RWPE2 (cell line): ENCODE measurements at regions not wholly inside any gene's neighbourhood (a gene's known extent, or its start where the extent isn't known, plus 50 kb on each side); places are given as distances from the start of the nearest gene placed in this dataset.

Experiments used
- ATAC-seq: fragments of 200-7000 bp; cut with Tn5 transposase; 3 replicates; pipeline ENCODE4 v1.9.1; 2021; ENCODE audit warnings: low read depth
- DNase-seq: peaks from one replicate; pipeline ENCODE4 v3.0.0-alpha.2; 2020; ENCODE audit warnings: low spot score
- H3K27ac ChIP-seq: fragments of 450-650 bp; 2 replicates; pipeline ENCODE4 v1.5.1; 2017; ENCODE audit warnings: mild to moderate bottlenecking; ENCODE audit not compliant: poor library complexity, severe bottlenecking
- H3K27me3 ChIP-seq: fragments of 250-450 bp; sonication (Bioruptor Pico); 2 replicates; pipeline ENCODE4 v1.5.1; 2021; ENCODE audit warnings: mild to moderate bottlenecking, moderate library complexity; ENCODE audit not compliant: insufficient read depth, poor library complexity, severe bottlenecking
- H3K36me3 ChIP-seq: fragments of 250-450 bp; sonication (Bioruptor Pico); 2 replicates; pipeline ENCODE4 v1.5.1; 2020; ENCODE audit warnings: low read depth, mild to moderate bottlenecking, moderate library complexity
- H3K4me1 ChIP-seq: fragments of 250-450 bp; sonication (Bioruptor Pico); 2 replicates; pipeline ENCODE4 v1.5.1; 2021; ENCODE audit warnings: mild to moderate bottlenecking, moderate library complexity; ENCODE audit not compliant: insufficient read depth, poor library complexity, severe bottlenecking
- H3K4me3 ChIP-seq: fragments of 250-450 bp; sonication (Bioruptor Pico); 2 replicates; pipeline ENCODE4 v1.5.1; 2021; ENCODE audit warnings: mild to moderate bottlenecking, moderate library complexity; ENCODE audit not compliant: severe bottlenecking
- H3K9me3 ChIP-seq: fragments of 250-450 bp; sonication (Bioruptor Pico); 2 replicates; pipeline ENCODE4 v1.5.1; 2021; ENCODE audit warnings: mild to moderate bottlenecking, moderate library complexity; ENCODE audit not compliant: severe bottlenecking
- CTCF ChIP-seq: fragments of 450-650 bp; IDR thresholded peaks from one replicate; pipeline ENCODE4 v1.5.1; 2017; ENCODE audit warnings: mild to moderate bottlenecking, moderate library complexity; ENCODE audit not compliant: poor library complexity, severe bottlenecking

GRCh38 chr2:139175510-139175909 is 395.3 kb upstream of the NXPH2 start:
- DNase-seq (no peak), ATAC-seq (no peak)
- Histone ChIP-seq H3K27me3 (peaks cover 6% of the 10 kb centered on the region), H3K9me3 (no peaks in the 10 kb centered on the region), H3K4me3 (no peak overlapping the region), H3K36me3 (no peaks in the 10 kb centered on the region), H3K27ac (no peak overlapping the region), H3K4me1 (no peaks in the 10 kb centered on the region)
- TF ChIP-seq CTCF: no peak

- no peaks in the 10 kb centered on the region for H3K27me3 ChIP-seq
- H3K27ac ChIP-seq: no peak overlapping the region
- H3K36me3 ChIP-seq: no peaks in the 10 kb centered on the region
- DNase-seq (no peak), ATAC-seq (no peak)
- no peaks in the 10 kb centered on the region for H3K9me3 ChIP-seq
- no peaks in the 10 kb centered on the region for H3K4me1 ChIP-seq
- no peak for TF ChIP-seq CTCF
- no peak overlapping the region for H3K4me3 ChIP-seq
These were observed 390.2 kb upstream of the NXPH2 start for GRCh38 chr2:139170406-139170805.

GRCh38 chr2:139165601-139166000 is 385.4 kb upstream of the NXPH2 start:
- DNase-seq (no peak), ATAC-seq (no peak)
- Histone ChIP-seq H3K36me3 (no peaks in the 10 kb centered on the region), H3K4me1 (no peaks in the 10 kb centered on the region), H3K4me3 (no peak overlapping the region), H3K27ac (no peak overlapping the region), H3K27me3 (no peaks in the 10 kb centered on the region), H3K9me3 (no peaks in the 10 kb centered on the region)
- no peak for TF ChIP-seq CTCF

GRCh38 chr2:139165041-139165440 is 384.9 kb upstream of the NXPH2 start:
- Histone ChIP-seq H3K36me3 (no peaks in the 10 kb centered on the region), H3K27me3 (no peaks in the 10 kb centered on the region), H3K4me1 (no peaks in the 10 kb centered on the region), H3K9me3 (no peaks in the 10 kb centered on the region), H3K4me3 (no peak overlapping the region), H3K27ac (no peak overlapping the region)
- DNase-seq (no peak), ATAC-seq (no peak)
- no peak for TF ChIP-seq CTCF

GRCh38 chr2:139162957-139163356 is 382.8 kb upstream of the NXPH2 start:
- no peak for TF ChIP-seq CTCF
- ATAC-seq (no peak), DNase-seq (no peak)
- Histone ChIP-seq H3K9me3 (no peaks in the 10 kb centered on the region), H3K27me3 (peaks cover 5% of the 10 kb centered on the region), H3K4me1 (no peaks in the 10 kb centered on the region), H3K4me3 (no peak overlapping the region), H3K36me3 (no peaks in the 10 kb centered on the region), H3K27ac (no peak overlapping the region)
